SK-N-SH treated with all-trans-retinoic acid at 6 μM for 48 hours (cell line): ENCODE measurements at regions not wholly inside any gene's neighbourhood (a gene's known extent, or its start where the extent isn't known, plus 50 kb on each side); places are given as distances from the start of the nearest gene placed in this dataset.

Source experiments
- BACH2 ChIP-seq: fragments of 250-450 bp; sonication (Bioruptor Pico); IDR thresholded peaks from 2 replicates; pipeline ENCODE4 v1.9.0; 2021; ENCODE audit warnings: mild to moderate bottlenecking, borderline replicate concordance
- OSR1 ChIP-seq: fragments of 250-450 bp; sonication (Bioruptor Pico); IDR thresholded peaks from 2 replicates; pipeline ENCODE4 v1.8.0; 2022; ENCODE audit warnings: moderate library complexity, mild to moderate bottlenecking, inconsistent platforms
- TOX ChIP-seq: fragments of 250-450 bp; sonication (Bioruptor Pico); IDR thresholded peaks from 2 replicates; pipeline ENCODE4 v1.8.0; 2021; ENCODE audit warnings: mild to moderate bottlenecking, moderate library complexity, borderline replicate concordance
- ZC3H10 ChIP-seq: fragments of 250-450 bp; sonication (Bioruptor Pico); IDR thresholded peaks from 2 replicates; pipeline ENCODE4 v1.5.1; 2021; ENCODE audit warnings: mild to moderate bottlenecking, moderate library complexity
- ZFP30 ChIP-seq: fragments of 450-650 bp; formaldehyde crosslinking; IDR thresholded peaks from 2 replicates; pipeline ENCODE4 v1.5.0; 2022; ENCODE audit warnings: mild to moderate bottlenecking, moderate library complexity
- ZNF565 ChIP-seq: fragments of 450-650 bp; formaldehyde crosslinking; conservative IDR thresholded peaks from 2 replicates; pipeline ENCODE4 v1.5.0; 2020; ENCODE audit warnings: low read depth, mild to moderate bottlenecking, moderate library complexity
- ZNF70 ChIP-seq: fragments of 450-650 bp; formaldehyde crosslinking; IDR thresholded peaks from 2 replicates; pipeline ENCODE4 v1.5.0; 2020; ENCODE audit warnings: mild to moderate bottlenecking, moderate library complexity
- ZNF8 ChIP-seq: fragments of 450-650 bp; formaldehyde crosslinking; IDR thresholded peaks from 2 replicates; pipeline ENCODE4 v1.5.0; 2020; ENCODE audit warnings: mild to moderate bottlenecking, moderate library complexity

GRCh38 chr3:8341821-8342247, 159.8 kb upstream of the LMCD1 start:
- no peak for TF ChIP-seq ZNF565
- TF ChIP-seq BACH2 (CRISPR knock-in tag), result no peak
- TF ChIP-seq ZNF8 (CRISPR knock-in tag), result no peak
- no peak for TF ChIP-seq ZFP30
- no peak for TF ChIP-seq TOX (CRISPR knock-in tag)
- TF ChIP-seq ZNF70, result no peak
- no peak for TF ChIP-seq OSR1 (CRISPR knock-in tag)
- no peak for TF ChIP-seq ZC3H10 (CRISPR knock-in tag)
